Gastrocnemius medialis (tissue), 4 donors: ENCODE measurements at regions not wholly inside any gene's neighbourhood (a gene's known extent, or its start where the extent isn't known, plus 50 kb on each side); places are given as distances from the start of the nearest gene placed in this dataset.

Experiments
- POLR2A ChIP-seq, 2 donors: fragments of 450-650 bp; IDR thresholded peaks; one replicate each; pipeline ENCODE4 v1.6.1; 2017; ENCODE audit warnings: antibody characterized with exemption in 2 of 2, mild to moderate bottlenecking in 2 of 2, moderate library complexity in 2 of 2
- TF ChIP-seq, protein P1 (sequence below), 5 experiments: fragments of 450-650 bp in 3 of 5; fragments of 200-600 bp in 2 of 5; sonication (generic) in 2 of 5; IDR thresholded peaks in 4 of 5; conservative IDR thresholded peaks in 1 of 5; 1 replicate in 4 of 5; 2 replicates in 1 of 5; pipeline ENCODE4 v1.5.1; 2016 to 2019; ENCODE audit warnings: antibody characterized with exemption in 5 of 5, mild to moderate bottlenecking in 3 of 5, moderate library complexity in 3 of 5

- TF ChIP-seq, protein P1, sequence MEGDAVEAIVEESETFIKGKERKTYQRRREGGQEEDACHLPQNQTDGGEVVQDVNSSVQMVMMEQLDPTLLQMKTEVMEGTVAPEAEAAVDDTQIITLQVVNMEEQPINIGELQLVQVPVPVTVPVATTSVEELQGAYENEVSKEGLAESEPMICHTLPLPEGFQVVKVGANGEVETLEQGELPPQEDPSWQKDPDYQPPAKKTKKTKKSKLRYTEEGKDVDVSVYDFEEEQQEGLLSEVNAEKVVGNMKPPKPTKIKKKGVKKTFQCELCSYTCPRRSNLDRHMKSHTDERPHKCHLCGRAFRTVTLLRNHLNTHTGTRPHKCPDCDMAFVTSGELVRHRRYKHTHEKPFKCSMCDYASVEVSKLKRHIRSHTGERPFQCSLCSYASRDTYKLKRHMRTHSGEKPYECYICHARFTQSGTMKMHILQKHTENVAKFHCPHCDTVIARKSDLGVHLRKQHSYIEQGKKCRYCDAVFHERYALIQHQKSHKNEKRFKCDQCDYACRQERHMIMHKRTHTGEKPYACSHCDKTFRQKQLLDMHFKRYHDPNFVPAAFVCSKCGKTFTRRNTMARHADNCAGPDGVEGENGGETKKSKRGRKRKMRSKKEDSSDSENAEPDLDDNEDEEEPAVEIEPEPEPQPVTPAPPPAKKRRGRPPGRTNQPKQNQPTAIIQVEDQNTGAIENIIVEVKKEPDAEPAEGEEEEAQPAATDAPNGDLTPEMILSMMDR (IDR thresholded peaks at IDR 0.05 in 4 of 5, conservative IDR thresholded peaks at IDR 0.05 in 1 of 5): no peak
- TF ChIP-seq POLR2A (IDR thresholded peaks at IDR 0.05): no peak
These were observed 269.3 kb upstream of the SYT10 start for GRCh38 chr12:33708935-33709334.
